Natural killer cell treated with Interleukin-12 subunit alpha and Interleukin-12 subunit beta and Interleukin-15 and Interleukin-18, amount 100 ng/mL, for 72 hours (primary cell): ENCODE measurements at regions not wholly inside any gene's neighbourhood (a gene's known extent, or its start where the extent isn't known, plus 50 kb on each side); places are given as distances from the start of the nearest gene placed in this dataset.
"Not testable (repeated sequence)": the region's sequence is repeated elsewhere in the genome, so short reads cannot be mapped to it uniquely, and the experiment has no call there.

ENCODE experiments used
- ATAC-seq, 2 donors: fragments of 150-1000 bp; cut with Tn5 transposase in 1 of 2; sonication (Bioruptor Pico), chemical (Tn5 transposase) in 1 of 2; 2 replicates each; pipeline ENCODE4 v1.10.0; 2021
- DNase-seq: peaks from one replicate; pipeline ENCODE4 v3.0.0; 2022; ENCODE audit warnings: low spot score
- H3K27ac Mint-ChIP-seq, 2 donors: 1 replicate in 1 of 2; 2 replicates in 1 of 2; pipeline ENCODE4 v1.8.0; 2022; ENCODE audit warnings: mixed read lengths in 2 of 2, mild to moderate bottlenecking in 1 of 2, moderate library complexity in 1 of 2
- H3K27me3 Mint-ChIP-seq, 2 donors: 1 replicate in 1 of 2; 2 replicates in 1 of 2; pipeline ENCODE4 v1.8.0; 2022; ENCODE audit warnings: mixed read lengths in 2 of 2
- H3K36me3 Mint-ChIP-seq: one replicate; pipeline ENCODE4 v1.8.0; 2022; ENCODE audit warnings: mixed read lengths
- H3K4me1 Mint-ChIP-seq, 2 donors: 1 replicate in 1 of 2; 2 replicates in 1 of 2; pipeline ENCODE4 v1.8.0; 2022; ENCODE audit warnings: low read depth in 2 of 2, mixed read lengths in 2 of 2, mild to moderate bottlenecking in 1 of 2
- H3K4me3 Mint-ChIP-seq: one replicate; pipeline ENCODE4 v1.8.0; 2022; ENCODE audit warnings: mixed read lengths
- H3K9me3 Mint-ChIP-seq: 2 replicates; pipeline ENCODE4 v1.8.0; 2022; ENCODE audit warnings: mixed read lengths

- ATAC-seq (no peak), DNase-seq (no peak)
- Mint-ChIP-seq H3K4me3 (no peak overlapping the region), H3K36me3 (peaks cover 5% of the 10 kb centered on the region), H3K4me1 (no peaks in the 10 kb centered on the region), H3K9me3 (peaks cover 9% of the 10 kb centered on the region), H3K27me3 (no peaks in the 10 kb centered on the region), H3K27ac (no peak overlapping the region)
Observed at GRCh38 chr17:71440513-71440912, 680.3 kb upstream of the SOX9 start.

DNA sequence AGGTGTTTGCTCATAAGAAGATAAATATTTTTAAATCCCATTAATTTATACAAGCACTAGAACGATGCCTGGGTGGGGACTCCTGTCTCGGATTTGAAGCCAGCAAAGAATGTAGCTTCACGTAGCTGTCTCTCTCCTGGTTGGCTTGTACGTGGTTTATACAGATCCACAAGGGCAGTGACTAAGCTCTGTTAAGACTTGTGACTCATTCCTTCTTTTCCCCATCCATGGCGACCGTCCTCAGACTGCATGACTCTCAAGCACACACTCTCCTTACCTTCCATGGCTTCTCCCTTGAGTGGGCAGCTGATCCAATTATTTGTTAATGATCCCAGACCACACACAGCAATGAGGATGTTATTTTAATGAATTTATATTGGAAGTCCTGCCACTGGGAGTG is 679.7 kb upstream of the SOX9 start:
- no peak overlapping the region for H3K27ac Mint-ChIP-seq
- no peak overlapping the region for H3K4me3 Mint-ChIP-seq
- ATAC-seq (no peak), DNase-seq (no peak)
- H3K27me3 Mint-ChIP-seq: no peaks in the 10 kb centered on the region
- peaks cover 11% of the 10 kb centered on the region for H3K9me3 Mint-ChIP-seq
- H3K36me3 Mint-ChIP-seq: peaks cover 5% of the 10 kb centered on the region
- no peaks in the 10 kb centered on the region for H3K4me1 Mint-ChIP-seq

GRCh38 chr17:71444078-71444477 is 676.7 kb upstream of the SOX9 start:
- Mint-ChIP-seq H3K9me3 (peaks cover 10% of the 10 kb centered on the region), H3K4me1 (no peaks in the 10 kb centered on the region), H3K36me3 (peaks cover 5% of the 10 kb centered on the region), H3K27me3 (no peaks in the 10 kb centered on the region), H3K27ac (no peak overlapping the region), H3K4me3 (no peak overlapping the region)
- no peak for DNase-seq
- no peak for ATAC-seq

- Mint-ChIP-seq H3K36me3 (no peaks in the 10 kb centered on the region), H3K27ac (no peak overlapping the region), H3K27me3 (no peaks in the 10 kb centered on the region), H3K9me3 (peaks cover 12% of the 10 kb centered on the region), H3K4me3 (no peak overlapping the region), H3K4me1 (no peaks in the 10 kb centered on the region)
- no peak for ATAC-seq
- DNase-seq: no peak
Observed at GRCh38 chr17:71446645-71447437, 674.0 kb upstream of the SOX9 start.

DNA sequence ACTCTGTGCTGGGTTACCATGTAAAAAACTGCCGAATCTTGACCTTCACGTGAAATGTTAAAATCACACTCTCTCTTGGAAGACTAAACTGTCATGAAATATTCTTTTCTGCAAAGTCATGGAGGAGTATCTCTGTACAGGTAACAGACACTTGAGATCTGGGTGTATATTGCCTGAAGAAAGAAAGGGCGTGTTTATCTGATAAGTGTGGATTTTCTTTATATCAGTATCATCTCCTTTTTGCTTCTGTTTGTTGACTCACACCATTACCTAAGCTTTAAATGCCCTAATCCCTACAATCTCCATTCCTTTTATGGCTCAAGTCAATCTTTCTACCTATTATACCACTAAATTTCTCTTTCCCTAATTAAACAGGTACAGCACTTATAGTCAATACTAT is 673.2 kb upstream of the SOX9 start:
- Mint-ChIP-seq H3K36me3 (no peaks in the 10 kb centered on the region), H3K4me3 (no peak overlapping the region), H3K9me3 (peaks cover 12% of the 10 kb centered on the region), H3K27ac (no peak overlapping the region), H3K27me3 (no peaks in the 10 kb centered on the region), H3K4me1 (no peaks in the 10 kb centered on the region)
- DNase-seq (no peak), ATAC-seq (no peak)

DNA sequence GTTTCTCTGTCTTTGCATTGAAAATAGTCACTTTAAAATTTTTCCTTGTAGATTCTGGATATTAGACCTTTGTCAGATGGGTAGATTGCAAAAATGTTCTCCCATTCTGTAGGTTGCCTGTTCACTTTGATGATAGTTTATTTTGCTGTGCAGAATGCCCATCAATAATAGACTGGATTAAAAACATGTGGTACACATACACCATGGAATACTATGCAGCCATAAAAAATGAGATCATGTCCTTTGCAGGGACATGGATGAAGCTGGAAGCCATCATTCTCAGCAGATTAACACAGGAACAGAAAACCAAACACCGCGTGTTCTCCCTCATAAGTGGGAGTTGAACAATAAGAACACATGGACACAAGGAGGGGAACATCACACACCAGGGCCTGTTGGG is 670.2 kb upstream of the SOX9 start:
- not testable (repeated sequence) for H3K27me3 Mint-ChIP-seq, H3K27ac Mint-ChIP-seq, H3K4me3 Mint-ChIP-seq, H3K36me3 Mint-ChIP-seq, ATAC-seq, H3K4me1 Mint-ChIP-seq, DNase-seq, H3K9me3 Mint-ChIP-seq

DNA sequence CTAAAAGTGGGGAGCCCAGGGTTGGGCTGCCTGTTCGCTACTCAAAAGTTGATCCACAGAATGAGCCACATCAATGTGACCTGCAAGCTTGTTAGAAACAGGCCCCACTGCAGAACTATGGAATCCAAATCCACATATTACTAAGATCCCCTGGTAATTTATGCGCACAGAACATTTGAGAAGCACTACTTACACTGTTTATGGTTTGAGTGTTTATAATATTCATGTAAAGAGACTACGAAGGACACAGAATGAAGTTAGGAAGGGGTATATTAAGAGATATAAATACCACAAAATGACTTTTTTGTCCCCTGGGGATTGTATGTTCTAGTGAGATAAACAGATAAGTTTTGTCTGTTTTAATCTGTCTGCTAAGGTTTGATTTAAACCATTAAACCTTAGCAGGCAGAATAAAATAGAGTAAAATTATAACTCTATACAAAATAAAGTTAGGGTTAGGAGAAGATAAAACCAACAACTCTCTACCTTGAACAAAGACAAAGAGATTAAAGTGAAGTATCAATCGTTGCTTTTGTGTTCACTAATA is 666.9 kb upstream of the SOX9 start:
- Mint-ChIP-seq H3K9me3 (peaks cover 7% of the 10 kb centered on the region), H3K4me3 (no peak overlapping the region), H3K36me3 (no peaks in the 10 kb centered on the region), H3K27me3 (no peaks in the 10 kb centered on the region), H3K27ac (no peak overlapping the region), H3K4me1 (no peaks in the 10 kb centered on the region)
- DNase-seq (no peak), ATAC-seq (no peak)

- Mint-ChIP-seq H3K4me3 (no peak overlapping the region), H3K27me3 (no peaks in the 10 kb centered on the region), H3K4me1 (no peaks in the 10 kb centered on the region), H3K27ac (no peak overlapping the region), H3K9me3 (peaks cover 3% of the 10 kb centered on the region), H3K36me3 (no peaks in the 10 kb centered on the region)
- DNase-seq (no peak), ATAC-seq (no peak)
Observed at GRCh38 chr17:71455219-71455618, 665.6 kb upstream of the SOX9 start.

- no peaks in the 10 kb centered on the region for H3K36me3 Mint-ChIP-seq
- ATAC-seq: no peak
- H3K27ac Mint-ChIP-seq: no peak overlapping the region
- no peak for DNase-seq
- no peak overlapping the region for H3K4me3 Mint-ChIP-seq
- peaks cover 16% of the 10 kb centered on the region for H3K9me3 Mint-ChIP-seq
- H3K4me1 Mint-ChIP-seq: no peaks in the 10 kb centered on the region
- H3K27me3 Mint-ChIP-seq: no peaks in the 10 kb centered on the region
Observed at GRCh38 chr17:71458322-71458721, 662.5 kb upstream of the SOX9 start.

- Mint-ChIP-seq H3K27me3 (no peaks in the 10 kb centered on the region), H3K4me1 (no peaks in the 10 kb centered on the region), H3K36me3 (no peaks in the 10 kb centered on the region), H3K4me3 (no peak overlapping the region), H3K9me3 (peaks cover 16% of the 10 kb centered on the region), H3K27ac (no peak overlapping the region)
- no peak for DNase-seq
- no peak for ATAC-seq
Observed at GRCh38 chr17:71460943-71461342, 659.9 kb upstream of the SOX9 start.

- Mint-ChIP-seq H3K4me3 (no peak overlapping the region), H3K27ac (no peak overlapping the region), H3K27me3 (no peaks in the 10 kb centered on the region), H3K9me3 (peaks cover 16% of the 10 kb centered on the region), H3K4me1 (no peaks in the 10 kb centered on the region), H3K36me3 (no peaks in the 10 kb centered on the region)
- no peak for DNase-seq
- no peak for ATAC-seq
Observed at GRCh38 chr17:71461498-71462169, 659.2 kb upstream of the SOX9 start.

DNA sequence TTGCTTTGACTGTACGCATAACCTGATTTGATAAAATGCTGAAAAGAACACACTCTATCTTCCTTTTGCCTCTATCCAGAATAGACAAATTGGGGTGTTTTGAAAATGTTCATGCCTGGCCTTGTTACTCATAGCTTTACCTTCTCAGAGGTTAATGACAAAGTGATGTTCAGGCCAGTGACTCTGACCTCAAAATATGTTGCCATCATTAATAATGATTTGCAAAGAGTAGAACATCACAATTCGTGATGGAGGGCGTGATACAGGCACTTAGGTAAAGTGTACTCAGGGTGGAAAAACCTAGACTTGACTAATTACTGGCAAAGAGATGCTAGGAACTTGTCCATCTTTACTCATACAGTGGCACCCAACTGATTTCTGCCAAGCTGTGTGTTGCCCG is 656.6 kb upstream of the SOX9 start:
- no peak for DNase-seq
- no peaks in the 10 kb centered on the region for H3K4me1 Mint-ChIP-seq
- H3K9me3 Mint-ChIP-seq: peaks cover 19% of the 10 kb centered on the region
- H3K27me3 Mint-ChIP-seq: no peaks in the 10 kb centered on the region
- no peak overlapping the region for H3K4me3 Mint-ChIP-seq
- no peak overlapping the region for H3K27ac Mint-ChIP-seq
- H3K36me3 Mint-ChIP-seq: no peaks in the 10 kb centered on the region
- ATAC-seq: no peak

GRCh38 chr17:71464751-71465150 is 656.1 kb upstream of the SOX9 start:
- Mint-ChIP-seq H3K9me3 (peaks cover 16% of the 10 kb centered on the region), H3K4me3 (no peak overlapping the region), H3K4me1 (no peaks in the 10 kb centered on the region), H3K27ac (no peak overlapping the region), H3K27me3 (no peaks in the 10 kb centered on the region), H3K36me3 (no peaks in the 10 kb centered on the region)
- DNase-seq: no peak
- ATAC-seq: no peak

DNA sequence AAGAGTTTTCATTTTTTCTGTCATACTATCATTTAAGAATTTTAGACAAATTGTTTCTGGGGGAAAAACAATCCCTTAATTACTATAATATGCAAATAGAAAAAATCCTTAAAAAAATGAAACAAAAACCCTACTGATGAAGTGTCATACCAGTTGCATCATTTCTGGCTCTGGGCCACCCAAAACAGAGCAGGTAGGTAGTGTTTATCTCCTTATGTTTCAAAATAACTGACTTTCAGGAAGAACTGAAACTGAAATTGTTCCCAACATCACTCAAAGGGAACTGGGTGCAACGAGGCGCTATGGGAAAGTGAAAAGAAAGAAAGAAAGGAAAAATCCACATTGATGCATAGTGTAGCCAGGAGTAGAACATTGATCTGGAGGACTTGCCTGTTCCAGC is 653.1 kb upstream of the SOX9 start:
- Mint-ChIP-seq H3K9me3 (peaks cover 7% of the 10 kb centered on the region), H3K4me3 (no peak overlapping the region), H3K27me3 (no peaks in the 10 kb centered on the region), H3K4me1 (no peaks in the 10 kb centered on the region), H3K27ac (no peak overlapping the region), H3K36me3 (no peaks in the 10 kb centered on the region)
- ATAC-seq (no peak), DNase-seq (no peak)
